Stimulated activated CD4-positive, alpha-beta T cell treated with anti-CD3 and anti-CD28 coated beads, Interleukin-2, amount 100 ng/mL, for 4 hours (primary cell): ENCODE measurements at regions not wholly inside any gene's neighbourhood (a gene's known extent, or its start where the extent isn't known, plus 50 kb on each side); places are given as distances from the start of the nearest gene placed in this dataset.

ENCODE experiments used
- DNase-seq: peaks from one replicate; pipeline ENCODE4 v3.0.0-alpha.2; 2020; ENCODE audit warnings: low read depth

DNA sequence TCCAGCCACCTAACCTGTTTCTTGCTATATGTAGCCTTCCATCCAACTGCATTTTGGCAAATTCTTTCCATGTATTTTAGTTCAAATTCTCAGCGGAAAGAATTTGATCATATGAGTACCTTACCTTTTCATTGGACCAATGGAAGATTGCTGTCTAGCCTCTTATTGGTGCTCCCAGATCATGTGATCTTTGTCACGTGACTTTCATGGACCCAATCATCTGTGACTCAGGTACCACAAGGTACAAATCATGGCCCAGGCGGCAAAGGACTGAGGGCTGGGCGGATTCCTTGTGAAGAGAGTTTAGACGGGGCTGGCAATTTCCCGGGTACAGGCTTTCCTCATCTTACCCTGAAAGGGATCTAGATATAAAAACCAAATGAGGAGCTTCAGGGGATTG lies 85.9 kb upstream of the TBX20 start:
- no peak for DNase-seq

DNA sequence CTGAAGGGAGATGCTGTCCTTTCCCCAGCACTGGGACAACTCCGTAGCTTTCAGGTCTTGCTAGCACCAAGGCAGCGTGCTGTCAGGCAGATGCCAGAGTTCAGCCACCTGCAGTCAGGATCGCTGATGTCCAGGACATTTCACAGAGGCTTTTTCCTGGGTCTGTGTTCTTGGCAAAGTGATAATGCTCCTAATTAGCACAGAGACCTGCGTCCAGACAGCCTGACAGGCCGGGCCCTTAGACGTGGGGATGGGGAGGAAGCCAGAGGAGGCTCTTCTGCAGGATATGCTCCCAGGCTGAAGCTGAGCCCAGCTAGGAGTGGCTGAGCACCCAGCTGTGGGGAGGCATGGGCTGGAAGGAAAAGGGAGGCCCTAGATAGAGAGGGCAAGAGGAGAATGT lies 82.5 kb upstream of the TBX20 start:
- DNase-seq: no peak

DNA sequence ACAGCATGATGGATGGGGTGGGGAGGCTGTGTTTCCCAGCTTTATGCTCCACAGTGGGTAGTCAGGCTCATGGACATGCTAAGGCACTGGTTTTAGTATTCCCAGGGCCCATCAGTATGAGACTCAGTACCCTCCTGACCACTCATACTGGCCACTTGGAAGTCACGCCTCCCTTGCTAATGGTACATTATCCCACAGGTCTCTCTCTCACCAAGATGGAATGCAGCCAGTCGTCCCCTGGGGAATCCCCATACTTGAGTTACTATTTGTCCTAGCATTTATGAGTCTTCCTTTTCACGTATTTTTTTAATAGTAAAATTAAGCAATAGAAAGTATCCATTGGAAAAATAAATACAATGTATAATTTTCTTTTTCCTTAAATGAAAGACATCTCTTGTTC lies 80.6 kb upstream of the TBX20 start:
- no peak for DNase-seq

DNA sequence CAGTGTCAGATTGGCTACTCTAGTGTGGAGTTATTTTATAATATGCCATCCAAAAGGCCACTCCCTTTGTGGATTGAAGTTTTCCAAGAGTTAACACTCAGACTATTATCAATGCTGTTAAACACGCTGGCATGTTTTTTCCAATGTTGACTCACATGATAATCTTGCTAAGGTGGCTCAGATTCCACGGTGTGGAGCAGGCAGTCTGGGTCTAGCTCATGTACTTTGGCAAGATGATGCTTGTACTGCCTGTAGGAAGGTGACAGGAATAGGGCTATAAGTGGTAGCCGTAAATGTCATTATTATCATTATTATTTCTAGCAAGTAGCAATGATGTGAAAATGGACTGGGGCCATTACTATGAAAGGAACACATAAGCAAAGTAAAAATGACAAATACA lies 79.4 kb upstream of the TBX20 start:
- DNase-seq: no peak

DNA sequence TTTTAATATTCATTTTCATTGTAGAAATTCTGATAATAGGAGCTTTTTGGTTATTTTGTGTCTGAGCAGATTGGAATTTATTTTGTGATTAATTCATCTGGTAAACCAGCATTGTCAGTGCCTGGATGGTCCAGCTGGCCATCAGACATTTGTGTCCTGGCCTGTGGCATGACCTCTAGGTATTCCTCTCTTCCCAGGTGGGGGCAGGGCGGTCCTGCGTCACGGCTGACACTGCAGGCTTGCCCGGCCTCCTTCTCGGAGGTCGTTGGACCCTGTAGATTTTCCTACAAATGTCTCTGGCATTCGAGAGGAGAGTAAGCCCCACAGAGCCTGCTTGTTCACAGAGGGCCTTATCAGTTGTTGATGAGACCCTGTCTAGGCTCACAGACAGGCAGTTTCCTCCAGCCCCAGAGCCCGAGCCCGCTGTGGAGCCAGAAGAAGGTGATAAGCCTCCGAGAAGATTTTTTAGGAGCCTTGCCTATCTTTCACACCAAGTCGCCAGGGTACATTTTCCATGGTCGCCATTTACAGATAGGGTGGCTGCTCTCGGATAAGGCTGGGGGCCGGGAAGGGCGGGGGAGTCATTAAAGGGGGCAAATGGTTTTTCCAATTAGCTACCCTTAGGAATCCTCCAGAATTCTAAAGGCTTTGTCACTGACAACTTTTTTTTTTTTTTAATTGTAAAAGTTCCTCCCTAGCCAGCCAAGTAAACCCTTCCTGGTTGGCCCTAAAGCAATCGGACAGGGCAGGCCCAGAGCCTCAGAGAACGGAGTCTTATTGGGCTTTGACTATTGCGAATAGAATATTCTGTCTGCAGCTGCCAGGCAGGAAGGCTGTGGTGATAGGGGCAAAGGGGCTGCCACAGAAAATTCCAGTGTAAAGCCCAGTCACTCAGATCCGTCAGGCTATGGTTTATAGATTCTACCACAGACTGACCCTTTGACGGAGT lies 78.1 kb upstream of the TBX20 start:
- no peak for DNase-seq

DNA sequence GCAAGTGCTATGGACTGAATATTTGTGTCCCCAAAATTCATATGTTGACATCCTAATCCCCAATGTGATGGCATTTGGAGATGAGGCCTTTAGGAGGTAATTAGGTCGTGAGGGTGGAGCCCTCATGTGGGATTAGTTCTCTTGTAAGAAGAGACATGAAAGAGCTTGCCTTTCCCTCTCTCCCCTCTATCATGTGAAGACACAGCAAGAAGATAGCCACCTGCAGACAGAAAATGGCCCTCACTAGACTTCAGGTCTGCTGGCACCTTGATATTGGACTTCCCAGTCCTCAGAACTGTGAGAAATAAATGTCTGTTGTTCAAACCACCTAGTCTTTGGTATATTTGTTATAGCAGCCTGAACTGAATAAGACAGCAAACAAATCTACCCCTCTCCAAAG lies 75.1 kb upstream of the TBX20 start:
- no peak for DNase-seq

DNA sequence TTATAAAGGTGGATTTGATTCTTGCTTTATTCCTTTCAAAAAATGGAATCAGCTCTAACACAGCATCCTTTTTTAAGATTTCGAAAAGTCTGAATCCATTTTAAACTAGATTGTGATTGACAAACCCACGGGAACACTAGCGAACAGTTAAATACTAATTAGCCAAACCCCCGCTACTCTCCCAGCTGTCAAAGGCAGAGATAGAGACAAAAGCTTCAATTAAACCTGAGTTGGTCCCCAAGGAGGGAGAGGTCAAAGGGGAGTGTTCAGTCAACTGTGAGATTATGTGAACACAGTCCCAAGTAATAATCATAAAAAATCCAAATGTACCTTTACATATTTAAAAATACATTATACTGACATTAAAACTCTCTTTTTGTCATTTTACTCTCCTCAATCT lies 65.7 kb upstream of the TBX20 start:
- DNase-seq: no peak

DNA sequence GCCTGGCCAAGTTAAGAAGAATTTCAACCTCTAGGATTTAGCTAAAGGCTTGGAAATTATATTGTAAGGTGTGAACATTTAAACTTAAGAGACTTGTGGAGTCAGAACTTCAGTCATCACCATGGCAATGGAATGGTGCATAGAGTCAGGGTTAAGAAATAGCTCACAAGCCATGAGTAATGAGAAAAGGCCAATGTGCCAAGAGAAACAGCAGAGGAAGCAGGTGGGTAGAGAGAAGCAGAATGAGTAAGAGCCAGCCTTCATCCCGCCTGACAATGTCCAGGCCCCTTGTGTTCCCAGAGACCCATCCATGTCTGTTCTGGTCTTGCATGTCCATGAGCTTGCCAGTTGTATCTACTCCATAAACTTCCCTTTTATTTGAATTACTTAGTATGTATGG lies 62.6 kb upstream of the TBX20 start:
- DNase-seq: no peak

DNA sequence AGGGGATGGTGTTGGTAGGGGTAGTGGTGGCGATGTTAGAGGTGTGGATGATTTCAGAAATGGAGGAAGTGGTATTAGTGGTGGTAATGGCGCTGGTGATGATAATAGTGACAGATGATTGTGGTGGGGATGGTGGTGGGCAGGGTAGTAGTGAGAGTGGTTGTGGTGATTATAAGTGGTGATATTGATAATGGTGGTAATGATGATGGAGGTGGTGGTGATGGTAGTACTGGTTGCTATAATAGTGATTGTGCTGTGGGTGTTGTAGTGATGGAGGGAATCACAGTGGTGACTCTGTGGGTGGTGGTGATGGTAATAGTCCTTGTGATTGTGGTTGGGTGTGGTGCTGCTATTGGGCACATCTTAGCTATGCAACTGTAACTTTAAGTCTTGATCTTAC lies 61.6 kb upstream of the TBX20 start:
- DNase-seq: no peak

DNA sequence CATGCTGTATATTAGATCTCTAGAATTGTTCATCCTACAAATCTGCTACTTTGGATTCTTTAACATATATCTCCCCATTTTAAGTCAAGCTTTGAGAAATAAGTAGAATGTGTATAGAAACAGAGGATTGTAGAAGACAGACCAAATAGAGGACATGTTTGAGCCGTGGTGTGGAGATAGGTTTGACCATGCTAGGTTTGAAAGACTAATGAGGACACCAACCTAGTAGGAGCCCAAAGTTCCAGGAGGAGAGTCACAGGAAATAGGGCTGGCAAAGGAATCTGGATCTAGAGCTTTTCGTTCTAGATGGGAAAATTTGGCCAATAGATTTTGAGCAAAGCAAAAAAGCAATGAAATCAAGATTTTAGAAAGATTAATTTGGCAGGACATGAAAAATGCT lies 60.5 kb upstream of the TBX20 start:
- no peak for DNase-seq

DNA sequence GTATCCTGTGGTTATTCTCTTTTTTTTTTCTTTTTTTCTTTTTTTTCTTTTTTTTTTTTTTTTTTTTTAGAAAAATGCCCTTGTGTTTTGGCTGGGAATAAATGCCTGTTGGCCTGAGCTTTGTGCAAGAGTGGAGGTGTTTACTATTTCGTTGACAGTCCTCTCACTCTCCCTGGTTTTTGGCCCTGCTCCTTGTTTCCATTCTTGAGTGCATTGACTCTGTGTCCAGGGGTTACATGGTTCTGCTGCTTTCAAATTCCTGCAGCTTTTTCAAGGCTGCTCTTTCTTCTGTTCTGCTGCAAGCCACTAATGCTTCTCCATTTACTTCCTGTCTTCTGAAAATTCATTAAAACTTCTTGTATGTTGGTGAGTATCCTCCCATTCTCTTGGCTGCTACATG lies 59.7 kb upstream of the TBX20 start:
- no peak for DNase-seq
